NT2/D1 (cell line): ENCODE measurements at regions not wholly inside any gene's neighbourhood (a gene's known extent, or its start where the extent isn't known, plus 50 kb on each side); places are given as distances from the start of the nearest gene placed in this dataset.

Experiments
- SUZ12 ChIP-seq: IDR thresholded peaks from 2 replicates; pipeline ENCODE4 v1.6.1; 2011; ENCODE audit not compliant: insufficient read length, insufficient read depth; ENCODE audit errors: extremely low read depth
- YY1 ChIP-seq: IDR thresholded peaks from 2 replicates; pipeline ENCODE4 v1.6.1; 2011; ENCODE audit not compliant: insufficient read length, insufficient read depth
- ZNF274 ChIP-seq: IDR thresholded peaks from 2 replicates; pipeline ENCODE4 v1.6.1; 2011; ENCODE audit warnings: mild to moderate bottlenecking, low read depth, low read length

- TF ChIP-seq SUZ12 (no peak), ZNF274 (no peak), YY1 (no peak)
Measured at GRCh38 chr6:167588920-167589614, 237.6 kb upstream of the AFDN start.
